ENCODE measurements at regions not wholly inside any gene's neighbourhood (a gene's known extent, or its start where the extent isn't known, plus 50 kb on each side); places are given as distances from the start of the nearest gene placed in this dataset.

DNA sequence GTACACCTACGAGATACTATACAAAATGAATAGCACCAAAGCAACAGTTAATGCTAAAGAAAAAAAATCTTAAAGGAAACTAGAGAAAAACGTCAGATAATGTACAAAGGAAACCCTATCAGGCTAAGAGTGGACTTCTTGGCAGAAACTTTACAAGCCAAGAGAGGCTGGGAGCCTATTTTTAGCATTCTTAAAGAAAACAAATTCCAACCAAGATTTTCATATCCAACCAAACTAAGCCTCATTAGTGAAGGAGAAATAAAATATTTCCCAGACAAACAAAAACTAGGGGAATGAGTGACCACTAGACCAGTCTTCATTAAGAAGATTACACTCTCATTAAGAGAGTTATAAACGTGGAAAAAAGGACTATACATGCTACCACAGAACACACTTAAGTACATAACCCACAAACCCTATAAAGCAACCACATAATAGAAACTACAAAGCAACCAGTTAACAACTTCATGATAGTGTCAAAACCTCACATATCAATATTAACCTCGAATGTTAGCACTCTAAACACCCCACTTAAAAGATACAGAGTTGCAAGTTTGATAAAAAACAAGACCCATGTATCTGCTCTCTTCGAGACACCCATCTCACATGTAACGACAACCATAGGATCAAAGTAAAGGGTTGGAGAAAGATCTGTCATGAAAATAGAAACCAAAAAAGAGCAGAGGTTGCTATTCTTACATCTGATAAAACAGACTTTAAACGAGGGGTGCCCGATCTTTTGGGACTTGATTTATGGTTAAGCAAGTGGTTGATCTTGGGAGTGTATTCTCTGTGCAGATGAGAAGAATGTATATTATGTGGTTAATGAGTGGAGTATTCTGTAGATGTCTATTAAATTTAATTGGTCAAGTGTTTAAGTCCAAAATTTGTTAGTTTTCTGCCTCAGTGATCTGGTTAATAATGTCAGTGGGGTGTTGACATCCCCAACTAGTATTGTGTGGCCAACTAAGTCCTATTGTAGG, 1301.4 kb downstream of the PLA2G4A start:
- Histone ChIP-seq H3K9ac (ENCODE audit: low read depth in 1 of 3, low read length in 3 of 3) (no peak overlapping the region), H3K9me3 (ENCODE audit: control insufficient read depth in 3 of 3, low read length in 3 of 3) (no peaks in the 10 kb centered on the region), H3K4me1 (ENCODE audit: control insufficient read depth in 3 of 3, insufficient read depth in 3 of 3, low read length in 3 of 3) (no peaks in the 10 kb centered on the region), H3K27ac (ENCODE audit: low read depth, low read length) (no peak overlapping the region), H3K36me3 (ENCODE audit: control insufficient read depth in 3 of 3, insufficient read depth in 3 of 3, low read length in 3 of 3) (no peaks in the 10 kb centered on the region), H3K4me3 (ENCODE audit: low read length in 3 of 3) (no peak overlapping the region), H3K27me3 (ENCODE audit: control insufficient read depth in 3 of 3, insufficient read depth in 3 of 3, low read length in 3 of 3) (no peaks in the 10 kb centered on the region)

DNA sequence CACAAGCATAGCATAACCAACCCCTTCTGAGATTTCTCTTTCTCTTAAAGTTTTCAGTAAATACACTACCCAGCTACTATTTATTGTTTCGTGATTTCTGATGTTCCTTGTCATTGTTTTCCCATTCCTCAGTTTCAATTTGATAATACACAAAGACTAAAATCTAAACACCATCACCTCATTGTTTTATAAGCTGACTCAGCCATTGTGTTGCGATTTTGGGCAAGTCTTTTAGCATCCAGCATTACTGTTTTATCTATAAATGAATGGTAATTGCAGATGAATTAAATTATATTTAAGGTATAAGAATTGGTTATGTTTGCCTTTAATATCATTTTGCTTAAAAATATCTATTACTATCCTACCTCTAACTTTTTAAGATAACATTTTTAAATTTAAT, 1308.5 kb downstream of the PLA2G4A start:
- Histone ChIP-seq H3K9me3 (ENCODE audit: control insufficient read depth in 3 of 3, low read length in 3 of 3) (no peaks in the 10 kb centered on the region), H3K4me3 (ENCODE audit: low read length in 3 of 3) (no peak overlapping the region), H3K9ac (ENCODE audit: low read depth in 1 of 3, low read length in 3 of 3) (no peak overlapping the region), H3K4me1 (ENCODE audit: control insufficient read depth in 3 of 3, insufficient read depth in 3 of 3, low read length in 3 of 3) (no peaks in the 10 kb centered on the region), H3K27ac (ENCODE audit: low read depth, low read length) (no peak overlapping the region), H3K36me3 (ENCODE audit: control insufficient read depth in 3 of 3, insufficient read depth in 3 of 3, low read length in 3 of 3) (no peaks in the 10 kb centered on the region), H3K27me3 (ENCODE audit: control insufficient read depth in 3 of 3, insufficient read depth in 3 of 3, low read length in 3 of 3) (no peaks in the 10 kb centered on the region)

DNA sequence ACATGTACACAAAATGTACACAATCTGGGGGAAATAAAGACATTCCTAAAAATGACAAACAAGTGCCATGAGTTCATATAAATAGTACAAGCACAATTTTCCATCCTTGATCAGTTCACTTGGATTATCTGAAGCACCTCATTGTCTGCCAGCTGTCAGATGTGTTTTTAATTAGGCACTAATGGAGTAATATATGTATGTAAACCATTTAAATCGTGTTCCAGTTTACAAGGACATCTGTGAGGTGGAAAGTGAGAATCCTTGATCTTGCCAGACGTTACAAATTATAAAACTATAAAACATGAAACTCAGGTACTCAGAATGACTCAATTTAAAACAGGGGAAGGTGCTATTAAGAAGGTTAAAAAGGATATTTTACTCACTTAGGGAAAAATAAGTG, 1312.2 kb downstream of the PLA2G4A start:
- H3K27ac ChIP-seq (ENCODE audit: low read depth, low read length): no peak overlapping the region
- H3K4me1 ChIP-seq (ENCODE audit: control insufficient read depth in 3 of 3, insufficient read depth in 3 of 3, low read length in 3 of 3): no peaks in the 10 kb centered on the region
- H3K27me3 ChIP-seq (ENCODE audit: control insufficient read depth in 3 of 3, insufficient read depth in 3 of 3, low read length in 3 of 3): no peaks in the 10 kb centered on the region
- no peaks in the 10 kb centered on the region for H3K9me3 ChIP-seq (ENCODE audit: control insufficient read depth in 3 of 3, low read length in 3 of 3)
- no peak overlapping the region for H3K9ac ChIP-seq (ENCODE audit: low read depth in 1 of 3, low read length in 3 of 3)
- H3K36me3 ChIP-seq (ENCODE audit: control insufficient read depth in 3 of 3, insufficient read depth in 3 of 3, low read length in 3 of 3): no peaks in the 10 kb centered on the region
- H3K4me3 ChIP-seq (ENCODE audit: low read length in 3 of 3): no peak overlapping the region

- no peaks in the 10 kb centered on the region for H3K9me3 ChIP-seq (ENCODE audit: control insufficient read depth in 3 of 3, low read length in 3 of 3)
- H3K4me1 ChIP-seq (ENCODE audit: control insufficient read depth in 3 of 3, insufficient read depth in 3 of 3, low read length in 3 of 3): no peaks in the 10 kb centered on the region
- no peak overlapping the region for H3K4me3 ChIP-seq (ENCODE audit: low read length in 3 of 3)
- no peaks in the 10 kb centered on the region for H3K27me3 ChIP-seq (ENCODE audit: control insufficient read depth in 3 of 3, insufficient read depth in 3 of 3, low read length in 3 of 3)
- no peak overlapping the region for H3K9ac ChIP-seq (ENCODE audit: low read depth in 1 of 3, low read length in 3 of 3)
- no peak overlapping the region for H3K27ac ChIP-seq (ENCODE audit: low read depth, low read length)
- no peaks in the 10 kb centered on the region for H3K36me3 ChIP-seq (ENCODE audit: control insufficient read depth in 3 of 3, insufficient read depth in 3 of 3, low read length in 3 of 3)
These were observed 1325.4 kb downstream of the PLA2G4A start for GRCh38 chr1:188154196-188154595.

DNA sequence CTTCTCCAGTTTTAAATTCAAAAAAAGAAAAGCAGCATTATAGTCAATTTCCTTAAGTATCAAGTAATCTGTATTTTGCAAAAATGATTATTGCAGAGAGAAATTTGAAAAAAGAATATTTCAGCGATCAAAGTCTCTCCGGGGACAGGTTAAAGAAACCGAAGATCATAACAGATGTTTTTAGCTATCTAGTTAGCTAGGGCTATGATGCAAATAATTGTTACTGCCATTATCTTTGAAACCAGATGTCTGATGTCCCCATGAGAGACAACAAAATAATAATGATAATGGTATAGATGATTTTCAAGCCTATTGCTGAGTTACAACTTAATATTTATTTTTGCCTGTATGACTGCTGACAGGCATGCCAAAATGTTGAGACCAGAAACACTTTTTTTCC, 1326.0 kb downstream of the PLA2G4A start:
- H3K4me1 ChIP-seq (ENCODE audit: control insufficient read depth in 3 of 3, insufficient read depth in 3 of 3, low read length in 3 of 3): no peaks in the 10 kb centered on the region
- no peak overlapping the region for H3K4me3 ChIP-seq (ENCODE audit: low read length in 3 of 3)
- no peak overlapping the region for H3K9ac ChIP-seq (ENCODE audit: low read depth in 1 of 3, low read length in 3 of 3)
- no peak overlapping the region for H3K27ac ChIP-seq (ENCODE audit: low read depth, low read length)
- no peaks in the 10 kb centered on the region for H3K9me3 ChIP-seq (ENCODE audit: control insufficient read depth in 3 of 3, low read length in 3 of 3)
- no peaks in the 10 kb centered on the region for H3K36me3 ChIP-seq (ENCODE audit: control insufficient read depth in 3 of 3, insufficient read depth in 3 of 3, low read length in 3 of 3)
- no peaks in the 10 kb centered on the region for H3K27me3 ChIP-seq (ENCODE audit: control insufficient read depth in 3 of 3, insufficient read depth in 3 of 3, low read length in 3 of 3)

DNA sequence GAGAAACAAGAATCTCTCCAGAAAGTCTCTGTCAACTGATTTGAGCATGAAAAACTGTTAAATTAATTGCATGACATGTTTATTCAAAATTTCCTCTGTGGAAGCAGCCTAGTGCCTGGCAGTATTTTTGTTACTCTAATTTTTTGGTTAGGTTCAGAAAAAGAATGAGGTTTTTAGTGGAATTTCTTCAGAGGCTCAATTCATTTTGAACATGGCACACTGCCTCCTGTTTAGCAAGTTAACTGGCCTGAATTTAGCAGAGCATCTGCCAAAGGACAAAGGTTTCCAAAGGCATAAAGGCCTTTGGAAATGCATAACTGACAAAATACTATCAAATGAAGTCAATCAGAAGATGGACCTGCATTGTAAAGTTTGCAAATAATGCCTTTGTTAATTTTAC, 1326.5 kb downstream of the PLA2G4A start:
- Histone ChIP-seq H3K27me3 (ENCODE audit: control insufficient read depth in 3 of 3, insufficient read depth in 3 of 3, low read length in 3 of 3) (no peaks in the 10 kb centered on the region), H3K4me3 (ENCODE audit: low read length in 3 of 3) (no peak overlapping the region), H3K9me3 (ENCODE audit: control insufficient read depth in 3 of 3, low read length in 3 of 3) (no peaks in the 10 kb centered on the region), H3K4me1 (ENCODE audit: control insufficient read depth in 3 of 3, insufficient read depth in 3 of 3, low read length in 3 of 3) (no peaks in the 10 kb centered on the region), H3K36me3 (ENCODE audit: control insufficient read depth in 3 of 3, insufficient read depth in 3 of 3, low read length in 3 of 3) (no peaks in the 10 kb centered on the region), H3K9ac (ENCODE audit: low read depth in 1 of 3, low read length in 3 of 3) (no peak overlapping the region), H3K27ac (ENCODE audit: low read depth, low read length) (no peak overlapping the region)

GRCh38 chr1:188164459-188164858, 1335.7 kb downstream of the PLA2G4A start:
- Histone ChIP-seq H3K4me3 (ENCODE audit: low read length in 3 of 3) (no peak overlapping the region), H3K9ac (ENCODE audit: low read depth in 1 of 3, low read length in 3 of 3) (no peak overlapping the region), H3K9me3 (ENCODE audit: control insufficient read depth in 3 of 3, low read length in 3 of 3) (no peaks in the 10 kb centered on the region), H3K36me3 (ENCODE audit: control insufficient read depth in 3 of 3, insufficient read depth in 3 of 3, low read length in 3 of 3) (no peaks in the 10 kb centered on the region), H3K4me1 (ENCODE audit: control insufficient read depth in 3 of 3, insufficient read depth in 3 of 3, low read length in 3 of 3) (no peaks in the 10 kb centered on the region), H3K27me3 (ENCODE audit: control insufficient read depth in 3 of 3, insufficient read depth in 3 of 3, low read length in 3 of 3) (no peaks in the 10 kb centered on the region), H3K27ac (ENCODE audit: low read depth, low read length) (no peak overlapping the region)

GRCh38 chr1:188166654-188167053, 1337.9 kb downstream of the PLA2G4A start:
- no peak overlapping the region for H3K4me3 ChIP-seq (ENCODE audit: low read length in 3 of 3)
- H3K9ac ChIP-seq (ENCODE audit: low read depth in 1 of 3, low read length in 3 of 3): no peak overlapping the region
- H3K9me3 ChIP-seq (ENCODE audit: control insufficient read depth in 3 of 3, low read length in 3 of 3): no peaks in the 10 kb centered on the region
- H3K36me3 ChIP-seq (ENCODE audit: control insufficient read depth in 3 of 3, insufficient read depth in 3 of 3, low read length in 3 of 3): no peaks in the 10 kb centered on the region
- no peaks in the 10 kb centered on the region for H3K4me1 ChIP-seq (ENCODE audit: control insufficient read depth in 3 of 3, insufficient read depth in 3 of 3, low read length in 3 of 3)
- H3K27me3 ChIP-seq (ENCODE audit: control insufficient read depth in 3 of 3, insufficient read depth in 3 of 3, low read length in 3 of 3): no peaks in the 10 kb centered on the region
- H3K27ac ChIP-seq (ENCODE audit: low read depth, low read length): no peak overlapping the region

GRCh38 chr1:188169971-188170370, 1341.2 kb downstream of the PLA2G4A start:
- no peaks in the 10 kb centered on the region for H3K36me3 ChIP-seq (ENCODE audit: control insufficient read depth in 3 of 3, insufficient read depth in 3 of 3, low read length in 3 of 3)
- no peaks in the 10 kb centered on the region for H3K9me3 ChIP-seq (ENCODE audit: control insufficient read depth in 3 of 3, low read length in 3 of 3)
- no peak overlapping the region for H3K27ac ChIP-seq (ENCODE audit: low read depth, low read length)
- H3K27me3 ChIP-seq (ENCODE audit: control insufficient read depth in 3 of 3, insufficient read depth in 3 of 3, low read length in 3 of 3): no peaks in the 10 kb centered on the region
- H3K4me3 ChIP-seq (ENCODE audit: low read length in 3 of 3): no peak overlapping the region
- H3K4me1 ChIP-seq (ENCODE audit: control insufficient read depth in 3 of 3, insufficient read depth in 3 of 3, low read length in 3 of 3): no peaks in the 10 kb centered on the region
- H3K9ac ChIP-seq (ENCODE audit: low read depth in 1 of 3, low read length in 3 of 3): no peak overlapping the region

DNA sequence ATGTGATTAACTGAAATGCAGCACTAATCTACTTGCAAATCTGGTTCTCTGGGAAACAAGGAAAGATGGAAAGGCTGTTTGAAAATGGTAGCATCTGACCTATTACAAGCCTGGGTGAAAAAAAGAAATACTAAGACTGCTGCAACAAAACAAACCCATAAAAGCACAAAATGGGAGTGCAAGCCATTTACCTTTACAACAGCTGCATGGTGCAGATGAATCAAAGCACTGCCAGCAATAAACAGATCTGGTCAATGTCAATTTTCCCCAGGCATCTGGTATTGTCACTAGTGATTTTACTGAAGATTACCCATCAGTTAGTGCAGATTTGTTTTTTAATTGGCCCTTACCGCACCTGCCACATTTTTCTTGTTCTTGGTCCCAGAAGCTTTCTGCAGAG, 1341.7 kb downstream of the PLA2G4A start:
- Histone ChIP-seq H3K36me3 (ENCODE audit: control insufficient read depth in 3 of 3, insufficient read depth in 3 of 3, low read length in 3 of 3) (no peaks in the 10 kb centered on the region), H3K9ac (ENCODE audit: low read depth in 1 of 3, low read length in 3 of 3) (no peak overlapping the region), H3K27me3 (ENCODE audit: control insufficient read depth in 3 of 3, insufficient read depth in 3 of 3, low read length in 3 of 3) (no peaks in the 10 kb centered on the region), H3K4me1 (ENCODE audit: control insufficient read depth in 3 of 3, insufficient read depth in 3 of 3, low read length in 3 of 3) (no peaks in the 10 kb centered on the region), H3K27ac (ENCODE audit: low read depth, low read length) (no peak overlapping the region), H3K9me3 (ENCODE audit: control insufficient read depth in 3 of 3, low read length in 3 of 3) (no peaks in the 10 kb centered on the region), H3K4me3 (ENCODE audit: low read length in 3 of 3) (no peak overlapping the region)

Measured in skeletal muscle tissue (tissue), 3 donors.